HEK293 (cell line): ENCODE measurements at regions not wholly inside any gene's neighbourhood (a gene's known extent, or its start where the extent isn't known, plus 50 kb on each side); places are given as distances from the start of the nearest gene placed in this dataset.

Experiments
- CTCF ChIA-PET: fragments of 350-600 bp; formaldehyde crosslinking; extraction: SDS; loops from one replicate; lab custom pipeline; 2021; ENCODE audit warnings: antibody characterized with exemption; lab: Yijun Ruan, JAX
- POLR2A ChIA-PET: fragments of 300-600 bp; formaldehyde crosslinking; extraction: SDS; loops from one replicate; lab custom pipeline; 2020; ENCODE audit warnings: antibody characterized with exemption, inconsistent platforms; lab: Yijun Ruan, JAX
- H3K27ac ChIP-seq: fragments of 200-500 bp; sonication (Bioruptor generic); 2 replicates; pipeline ENCODE4 v1.5.1; 2014; ENCODE audit warnings: low read depth, low read length, control low read depth, inconsistent platforms; ENCODE audit errors: extremely low read depth
- H3K36me3 ChIP-seq, 2 experiments: fragments of 200-500 bp in 1 of 2; sonication (Bioruptor generic) in 1 of 2; 1 replicate in 1 of 2; 2 replicates in 1 of 2; pipeline ENCODE4 v1.5.1; 2014 to 2017; ENCODE audit warnings: inconsistent platforms in 2 of 2, low read length in 2 of 2; ENCODE audit not compliant: control insufficient read depth in 2 of 2, insufficient read depth in 1 of 2
- H3K4me1 ChIP-seq: fragments of 200-500 bp; sonication (Bioruptor generic); 2 replicates; pipeline ENCODE4 v1.5.1; 2014; ENCODE audit warnings: mild to moderate bottlenecking, low read length, inconsistent platforms; ENCODE audit not compliant: control insufficient read depth, insufficient read depth
- H3K4me3 ChIP-seq: 2 replicates; pipeline ENCODE4 v1.5.1; 2011; ENCODE audit warnings: low read depth, mild to moderate bottlenecking, control low read depth, low read length, moderate library complexity
- H3K9me3 ChIP-seq: fragments of 200-500 bp; sonication (Bioruptor generic); 2 replicates; pipeline ENCODE4 v1.5.1; 2014; ENCODE audit warnings: low read depth, low read length, inconsistent platforms; ENCODE audit not compliant: control insufficient read depth, insufficient read depth
- HOXA7 ChIP-seq: sonication (generic); formaldehyde crosslinking; IDR thresholded peaks from 2 replicates; pipeline ENCODE4 v1.8.1; 2022; ENCODE audit warnings: missing genetic modification reagents, borderline replicate concordance
- KLF9 ChIP-seq: fragments of 450-650 bp; formaldehyde crosslinking; IDR thresholded peaks from 2 replicates; pipeline ENCODE4 v1.5.1; 2016; ENCODE audit warnings: missing biosample characterization, missing genetic modification characterization, low read depth
- OVOL3 ChIP-seq: fragments of 450-650 bp; formaldehyde crosslinking; IDR thresholded peaks from 2 replicates; pipeline ENCODE4 v1.5.1; 2016; ENCODE audit warnings: missing biosample characterization, missing genetic modification characterization
- SCRT1 ChIP-seq: fragments of 450-650 bp; formaldehyde crosslinking; IDR thresholded peaks from 2 replicates; pipeline ENCODE4 v1.5.1; 2016; ENCODE audit warnings: missing biosample characterization, missing genetic modification characterization, borderline replicate concordance
- SCRT2 ChIP-seq: fragments of 450-650 bp; formaldehyde crosslinking; IDR thresholded peaks from 2 replicates; pipeline ENCODE4 v1.5.1; 2016; ENCODE audit warnings: missing biosample characterization, missing genetic modification characterization
- ZBTB7A ChIP-seq: fragments of 450-650 bp; formaldehyde crosslinking; IDR thresholded peaks from 2 replicates; pipeline ENCODE4 v1.5.1; 2016; ENCODE audit warnings: low read depth, missing biosample characterization, missing genetic modification characterization
- ZFHX2 ChIP-seq: fragments of 450-650 bp; formaldehyde crosslinking; conservative IDR thresholded peaks from 2 replicates; pipeline ENCODE4 v1.5.1; 2016; ENCODE audit warnings: missing biosample characterization, missing genetic modification characterization
- ZIC2 ChIP-seq: fragments of 450-650 bp; formaldehyde crosslinking; IDR thresholded peaks from 2 replicates; pipeline ENCODE4 v1.5.1; 2016; ENCODE audit warnings: missing biosample characterization, missing genetic modification characterization
- ZNF114 ChIP-seq: fragments of 450-650 bp; formaldehyde crosslinking; IDR thresholded peaks from 2 replicates; pipeline ENCODE4 v1.5.0; 2017; ENCODE audit warnings: missing biosample characterization, missing genetic modification characterization
- ZNF146 ChIP-seq: fragments of 450-650 bp; formaldehyde crosslinking; IDR thresholded peaks from 2 replicates; pipeline ENCODE4 v1.5.1; 2016; ENCODE audit warnings: missing biosample characterization, missing genetic modification characterization
- ZNF211 ChIP-seq: fragments of 450-650 bp; formaldehyde crosslinking; IDR thresholded peaks from 2 replicates; pipeline ENCODE4 v1.5.1; 2016; ENCODE audit warnings: low read depth, missing biosample characterization, missing genetic modification characterization
- ZNF341 ChIP-seq: fragments of 450-650 bp; formaldehyde crosslinking; IDR thresholded peaks from 2 replicates; pipeline ENCODE4; 2016; ENCODE audit warnings: low read depth, missing biosample characterization, missing genetic modification characterization
- ZNF433 ChIP-seq: fragments of 450-650 bp; formaldehyde crosslinking; IDR thresholded peaks from 2 replicates; pipeline ENCODE4 v1.5.1; 2016; ENCODE audit warnings: missing biosample characterization, missing genetic modification characterization, low read depth
- ZNF501 ChIP-seq: fragments of 450-650 bp; formaldehyde crosslinking; IDR thresholded peaks from 2 replicates; pipeline ENCODE4 v1.5.1; 2016; ENCODE audit warnings: missing biosample characterization, missing genetic modification characterization
- ZNF624 ChIP-seq: fragments of 450-650 bp; formaldehyde crosslinking; IDR thresholded peaks from 2 replicates; pipeline ENCODE4 v1.5.1; 2017; ENCODE audit warnings: missing biosample characterization, missing genetic modification characterization
- ZNF830 ChIP-seq: fragments of 450-650 bp; IDR thresholded peaks from 2 replicates; pipeline ENCODE4 v1.5.0; 2018; ENCODE audit warnings: missing biosample characterization, missing genetic modification characterization, low read depth, mild to moderate bottlenecking, moderate library complexity
- TF ChIP-seq, protein P1 (sequence below): fragments of 450-650 bp; formaldehyde crosslinking; conservative IDR thresholded peaks from 2 replicates; pipeline ENCODE4 v1.5.1; 2016; ENCODE audit warnings: low read depth, missing biosample characterization, missing genetic modification characterization
- TF ChIP-seq, protein P2 (sequence below): fragments of 450-650 bp; formaldehyde crosslinking; IDR thresholded peaks from 2 replicates; pipeline ENCODE4 v1.5.1; 2017; ENCODE audit warnings: missing biosample characterization, mild to moderate bottlenecking, missing genetic modification characterization, moderate library complexity
- TF ChIP-seq, protein P3 (sequence below): fragments of 450-650 bp; formaldehyde crosslinking; IDR thresholded peaks from 2 replicates; pipeline ENCODE4 v1.5.1; 2016; ENCODE audit warnings: missing biosample characterization, missing genetic modification characterization
- TF ChIP-seq, protein P4 (sequence below): fragments of 450-650 bp; IDR thresholded peaks from 2 replicates; pipeline ENCODE4 v1.5.1; 2018; ENCODE audit warnings: missing biosample characterization, missing genetic modification characterization
- TF ChIP-seq, protein P5 (sequence below): fragments of 450-650 bp; formaldehyde crosslinking; IDR thresholded peaks from 2 replicates; pipeline ENCODE4 v1.5.1; 2016; ENCODE audit warnings: missing biosample characterization, missing genetic modification characterization
- TF ChIP-seq, protein P6 (sequence below): fragments of 450-650 bp; formaldehyde crosslinking; IDR thresholded peaks from 2 replicates; pipeline ENCODE4 v1.5.1; 2016; ENCODE audit warnings: missing biosample characterization, missing genetic modification characterization

DNA sequence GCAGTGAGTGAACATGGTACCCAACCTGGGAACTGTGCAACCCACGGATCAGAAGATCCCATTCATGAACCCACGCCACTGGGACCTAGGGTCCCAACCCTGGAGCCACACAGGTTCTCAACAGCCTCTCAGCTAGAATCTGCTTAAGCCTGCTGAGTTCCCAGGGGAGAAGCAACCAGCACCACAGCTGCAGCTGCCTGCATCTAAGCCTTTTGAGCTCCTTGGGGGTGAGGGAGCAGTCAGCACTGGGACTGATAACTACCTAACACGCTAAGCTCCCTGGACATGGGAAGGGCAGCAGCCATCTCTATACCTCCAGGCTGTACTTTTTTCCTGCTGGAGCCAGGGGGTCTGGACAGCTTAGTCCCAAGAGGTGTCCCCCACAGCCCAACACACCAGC lies 179.3 kb downstream of the IL15 start (continued):
- TF ChIP-seq, protein P1, sequence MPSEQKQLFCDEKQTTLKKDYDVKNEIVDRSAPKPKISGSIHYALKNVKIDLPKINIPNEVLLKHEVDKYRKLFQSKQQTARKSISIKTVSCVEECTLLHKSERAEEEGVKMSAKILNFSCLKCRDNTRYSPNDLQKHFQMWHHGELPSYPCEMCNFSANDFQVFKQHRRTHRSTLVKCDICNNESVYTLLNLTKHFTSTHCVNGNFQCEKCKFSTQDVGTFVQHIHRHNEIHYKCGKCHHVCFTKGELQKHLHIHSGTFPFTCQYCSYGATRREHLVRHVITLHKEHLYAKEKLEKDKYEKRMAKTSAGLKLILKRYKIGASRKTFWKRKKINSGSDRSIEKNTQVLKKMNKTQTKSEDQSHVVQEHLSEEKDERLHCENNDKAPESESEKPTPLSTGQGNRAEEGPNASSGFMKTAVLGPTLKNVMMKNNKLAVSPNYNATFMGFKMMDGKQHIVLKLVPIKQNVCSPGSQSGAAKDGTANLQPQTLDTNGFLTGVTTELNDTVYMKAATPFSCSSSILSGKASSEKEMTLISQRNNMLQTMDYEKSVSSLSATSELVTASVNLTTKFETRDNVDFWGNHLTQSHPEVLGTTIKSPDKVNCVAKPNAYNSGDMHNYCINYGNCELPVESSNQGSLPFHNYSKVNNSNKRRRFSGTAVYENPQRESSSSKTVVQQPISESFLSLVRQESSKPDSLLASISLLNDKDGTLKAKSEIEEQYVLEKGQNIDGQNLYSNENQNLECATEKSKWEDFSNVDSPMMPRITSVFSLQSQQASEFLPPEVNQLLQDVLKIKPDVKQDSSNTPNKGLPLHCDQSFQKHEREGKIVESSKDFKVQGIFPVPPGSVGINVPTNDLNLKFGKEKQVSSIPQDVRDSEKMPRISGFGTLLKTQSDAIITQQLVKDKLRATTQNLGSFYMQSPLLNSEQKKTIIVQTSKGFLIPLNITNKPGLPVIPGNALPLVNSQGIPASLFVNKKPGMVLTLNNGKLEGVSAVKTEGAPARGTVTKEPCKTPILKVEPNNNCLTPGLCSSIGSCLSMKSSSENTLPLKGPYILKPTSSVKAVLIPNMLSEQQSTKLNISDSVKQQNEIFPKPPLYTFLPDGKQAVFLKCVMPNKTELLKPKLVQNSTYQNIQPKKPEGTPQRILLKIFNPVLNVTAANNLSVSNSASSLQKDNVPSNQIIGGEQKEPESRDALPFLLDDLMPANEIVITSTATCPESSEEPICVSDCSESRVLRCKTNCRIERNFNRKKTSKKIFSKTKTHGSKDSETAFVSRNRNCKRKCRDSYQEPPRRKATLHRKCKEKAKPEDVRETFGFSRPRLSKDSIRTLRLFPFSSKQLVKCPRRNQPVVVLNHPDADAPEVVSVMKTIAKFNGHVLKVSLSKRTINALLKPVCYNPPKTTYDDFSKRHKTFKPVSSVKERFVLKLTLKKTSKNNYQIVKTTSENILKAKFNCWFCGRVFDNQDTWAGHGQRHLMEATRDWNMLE, result no peak
- TF ChIP-seq, protein P2, sequence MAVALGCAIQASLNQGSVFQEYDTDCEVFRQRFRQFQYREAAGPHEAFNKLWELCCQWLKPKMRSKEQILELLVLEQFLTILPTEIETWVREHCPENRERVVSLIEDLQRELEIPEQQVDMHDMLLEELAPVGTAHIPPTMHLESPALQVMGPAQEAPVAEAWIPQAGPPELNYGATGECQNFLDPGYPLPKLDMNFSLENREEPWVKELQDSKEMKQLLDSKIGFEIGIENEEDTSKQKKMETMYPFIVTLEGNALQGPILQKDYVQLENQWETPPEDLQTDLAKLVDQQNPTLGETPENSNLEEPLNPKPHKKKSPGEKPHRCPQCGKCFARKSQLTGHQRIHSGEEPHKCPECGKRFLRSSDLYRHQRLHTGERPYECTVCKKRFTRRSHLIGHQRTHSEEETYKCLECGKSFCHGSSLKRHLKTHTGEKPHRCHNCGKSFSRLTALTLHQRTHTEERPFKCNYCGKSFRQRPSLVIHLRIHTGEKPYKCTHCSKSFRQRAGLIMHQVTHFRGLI (tag by site-specific recombination), result no peak
- TF ChIP-seq, protein P3, sequence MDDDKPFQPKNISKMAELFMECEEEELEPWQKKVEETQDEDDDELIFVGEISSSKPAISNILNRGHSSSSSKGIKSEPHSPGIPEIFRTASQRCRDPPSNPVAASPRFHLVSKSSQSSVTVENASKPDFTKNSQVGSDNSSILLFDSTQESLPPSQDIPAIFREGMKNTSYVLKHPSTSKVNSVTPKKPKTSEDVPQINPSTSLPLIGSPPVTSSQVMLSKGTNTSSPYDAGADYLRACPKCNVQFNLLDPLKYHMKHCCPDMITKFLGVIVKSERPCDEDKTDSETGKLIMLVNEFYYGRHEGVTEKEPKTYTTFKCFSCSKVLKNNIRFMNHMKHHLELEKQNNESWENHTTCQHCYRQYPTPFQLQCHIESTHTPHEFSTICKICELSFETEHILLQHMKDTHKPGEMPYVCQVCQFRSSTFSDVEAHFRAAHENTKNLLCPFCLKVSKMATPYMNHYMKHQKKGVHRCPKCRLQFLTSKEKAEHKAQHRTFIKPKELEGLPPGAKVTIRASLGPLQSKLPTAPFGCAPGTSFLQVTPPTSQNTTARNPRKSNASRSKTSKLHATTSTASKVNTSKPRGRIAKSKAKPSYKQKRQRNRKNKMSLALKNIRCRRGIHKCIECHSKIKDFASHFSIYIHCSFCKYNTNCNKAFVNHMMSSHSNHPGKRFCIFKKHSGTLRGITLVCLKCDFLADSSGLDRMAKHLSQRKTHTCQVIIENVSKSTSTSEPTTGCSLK (tag by site-specific recombination), result no peak
- no peak for TF ChIP-seq ZFHX2 (tag by site-specific recombination)
- no peak for TF ChIP-seq OVOL3 (tag by site-specific recombination)
- TF ChIP-seq ZNF211, result no peak
- TF ChIP-seq, protein P4, sequence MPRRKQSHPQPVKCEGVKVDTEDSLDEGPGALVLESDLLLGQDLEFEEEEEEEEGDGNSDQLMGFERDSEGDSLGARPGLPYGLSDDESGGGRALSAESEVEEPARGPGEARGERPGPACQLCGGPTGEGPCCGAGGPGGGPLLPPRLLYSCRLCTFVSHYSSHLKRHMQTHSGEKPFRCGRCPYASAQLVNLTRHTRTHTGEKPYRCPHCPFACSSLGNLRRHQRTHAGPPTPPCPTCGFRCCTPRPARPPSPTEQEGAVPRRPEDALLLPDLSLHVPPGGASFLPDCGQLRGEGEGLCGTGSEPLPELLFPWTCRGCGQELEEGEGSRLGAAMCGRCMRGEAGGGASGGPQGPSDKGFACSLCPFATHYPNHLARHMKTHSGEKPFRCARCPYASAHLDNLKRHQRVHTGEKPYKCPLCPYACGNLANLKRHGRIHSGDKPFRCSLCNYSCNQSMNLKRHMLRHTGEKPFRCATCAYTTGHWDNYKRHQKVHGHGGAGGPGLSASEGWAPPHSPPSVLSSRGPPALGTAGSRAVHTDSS, result no peak
- TF ChIP-seq SCRT1 (tag by site-specific recombination), result no peak
- TF ChIP-seq, protein P5, sequence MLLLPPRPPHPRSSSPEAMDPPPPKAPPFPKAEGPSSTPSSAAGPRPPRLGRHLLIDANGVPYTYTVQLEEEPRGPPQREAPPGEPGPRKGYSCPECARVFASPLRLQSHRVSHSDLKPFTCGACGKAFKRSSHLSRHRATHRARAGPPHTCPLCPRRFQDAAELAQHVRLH (tag by site-specific recombination), result no peak
- no peak for TF ChIP-seq ZNF830 (tag by site-specific recombination)

DNA sequence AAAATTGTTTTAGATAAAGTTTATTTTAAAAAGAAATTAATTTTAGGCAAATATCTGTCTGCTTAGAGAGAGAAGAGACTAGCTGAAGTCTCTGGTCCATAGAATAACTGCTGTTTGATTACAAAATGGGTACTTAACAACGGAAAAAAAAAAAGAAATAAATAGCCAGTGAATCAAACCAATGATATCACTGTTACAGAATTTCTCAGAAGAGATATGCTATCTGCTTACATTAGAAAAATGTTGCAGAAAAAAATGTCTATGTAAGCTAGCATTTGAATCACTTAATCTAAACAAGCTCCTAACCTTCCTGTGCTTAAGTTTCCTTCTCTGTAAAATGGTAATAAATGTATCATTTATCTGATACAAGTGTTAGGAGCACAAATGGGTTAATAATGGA lies 189.9 kb downstream of the IL15 start:
- Histone ChIP-seq H3K4me3 (no peak overlapping the region), H3K4me1 (no peaks in the 10 kb centered on the region), H3K27ac (no peak overlapping the region), H3K9me3 (no peaks in the 10 kb centered on the region), H3K36me3 (no peaks in the 10 kb centered on the region)
- CTCF ChIA-PET, result no interaction called here
- POLR2A ChIA-PET, result no interaction called here
- TF ChIP-seq, protein P6, sequence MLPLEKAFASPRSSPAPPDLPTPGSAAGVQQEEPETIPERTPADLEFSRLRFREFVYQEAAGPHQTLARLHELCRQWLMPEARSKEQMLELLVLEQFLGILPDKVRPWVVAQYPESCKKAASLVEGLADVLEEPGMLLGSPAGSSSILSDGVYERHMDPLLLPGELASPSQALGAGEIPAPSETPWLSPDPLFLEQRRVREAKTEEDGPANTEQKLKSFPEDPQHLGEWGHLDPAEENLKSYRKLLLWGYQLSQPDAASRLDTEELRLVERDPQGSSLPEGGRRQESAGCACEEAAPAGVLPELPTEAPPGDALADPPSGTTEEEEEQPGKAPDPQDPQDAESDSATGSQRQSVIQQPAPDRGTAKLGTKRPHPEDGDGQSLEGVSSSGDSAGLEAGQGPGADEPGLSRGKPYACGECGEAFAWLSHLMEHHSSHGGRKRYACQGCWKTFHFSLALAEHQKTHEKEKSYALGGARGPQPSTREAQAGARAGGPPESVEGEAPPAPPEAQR (tag by site-specific recombination), result no peak
- TF ChIP-seq ZIC2 (tag by site-specific recombination) (no peak), HOXA7 (CRISPR knock-in tag) (no peak), ZNF341 (no peak), OVOL3 (tag by site-specific recombination) (no peak), ZNF433 (no peak), ZNF501 (tag by site-specific recombination) (no peak), SCRT2 (tag by site-specific recombination) (no peak), ZBTB7A (tag by site-specific recombination) (no peak), KLF9 (tag by site-specific recombination) (no peak), ZNF114 (tag by site-specific recombination) (no peak), ZNF624 (tag by site-specific recombination) (no peak), ZNF146 (no peak)
